NT2/D1 (cell line): ENCODE measurements at regions not wholly inside any gene's neighbourhood (a gene's known extent, or its start where the extent isn't known, plus 50 kb on each side); places are given as distances from the start of the nearest gene placed in this dataset.
A peak's percentile ranks its signal among the peaks of the same experiment; 100 is the strongest.

Experiments used
- DNase-seq: peaks from one replicate; pipeline ENCODE4 v3.0.0-alpha.2; 2011; ENCODE audit warnings: low read depth, low spot score
- H3K27me3 ChIP-seq: 2 replicates; pipeline ENCODE4 v1.6.0; 2011; ENCODE audit warnings: mild to moderate bottlenecking; ENCODE audit not compliant: insufficient read length, insufficient read depth
- H3K36me3 ChIP-seq: 2 replicates; pipeline ENCODE4 v1.6.1; 2011; ENCODE audit warnings: mild to moderate bottlenecking, low read length, mixed read lengths; ENCODE audit not compliant: insufficient read depth, insufficient read length
- H3K4me1 ChIP-seq: 2 replicates; pipeline ENCODE4 v1.5.1; 2011; ENCODE audit not compliant: insufficient read depth, insufficient read length
- H3K4me3 ChIP-seq: 2 replicates; pipeline ENCODE4 v1.5.1; 2011; ENCODE audit warnings: low read depth; ENCODE audit not compliant: insufficient read length
- H3K9ac ChIP-seq: 2 replicates; pipeline ENCODE4 v1.6.0; 2011; ENCODE audit warnings: low read depth; ENCODE audit not compliant: insufficient read length
- H3K9me3 ChIP-seq: 2 replicates; pipeline ENCODE4 v1.5.1; 2011; ENCODE audit warnings: mild to moderate bottlenecking, low read length; ENCODE audit not compliant: insufficient read depth
- SUZ12 ChIP-seq: IDR thresholded peaks from 2 replicates; pipeline ENCODE4 v1.6.1; 2011; ENCODE audit not compliant: insufficient read length, insufficient read depth; ENCODE audit errors: extremely low read depth
- YY1 ChIP-seq: IDR thresholded peaks from 2 replicates; pipeline ENCODE4 v1.6.1; 2011; ENCODE audit not compliant: insufficient read length, insufficient read depth
- ZNF274 ChIP-seq: IDR thresholded peaks from 2 replicates; pipeline ENCODE4 v1.6.1; 2011; ENCODE audit warnings: mild to moderate bottlenecking, low read depth, low read length

DNA sequence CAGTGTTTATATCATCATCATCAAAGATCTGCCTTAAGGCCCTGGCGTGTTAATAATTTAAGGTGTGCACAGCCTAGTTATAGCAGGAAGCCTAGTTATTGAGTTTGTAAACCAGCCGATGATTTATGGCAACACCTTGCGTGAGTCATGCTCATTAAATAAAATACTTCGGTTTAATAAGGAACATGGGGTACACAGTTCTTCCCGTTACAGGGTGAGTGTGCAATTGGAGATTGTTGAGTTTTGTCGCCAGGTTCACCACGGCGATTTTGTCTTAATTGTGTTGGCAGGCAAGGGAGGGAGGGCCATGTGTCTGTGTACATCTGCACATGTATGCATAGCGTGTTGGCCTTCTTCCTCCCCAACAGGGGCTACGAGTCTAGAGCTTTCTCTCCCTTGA, 104.0 kb downstream of the TFAP2A start:
- no peaks in the 10 kb centered on the region for H3K27me3 ChIP-seq
- DNase-seq, result no peak
- no peak overlapping the region for H3K4me3 ChIP-seq
- H3K4me1 ChIP-seq, result peaks cover 4% of the 10 kb centered on the region
- H3K9ac ChIP-seq, result no peak overlapping the region
- no peaks in the 10 kb centered on the region for H3K9me3 ChIP-seq
- TF ChIP-seq ZNF274 (no peak), SUZ12 (no peak), YY1 (no peak)
- H3K36me3 ChIP-seq, result no peaks in the 10 kb centered on the region

DNA sequence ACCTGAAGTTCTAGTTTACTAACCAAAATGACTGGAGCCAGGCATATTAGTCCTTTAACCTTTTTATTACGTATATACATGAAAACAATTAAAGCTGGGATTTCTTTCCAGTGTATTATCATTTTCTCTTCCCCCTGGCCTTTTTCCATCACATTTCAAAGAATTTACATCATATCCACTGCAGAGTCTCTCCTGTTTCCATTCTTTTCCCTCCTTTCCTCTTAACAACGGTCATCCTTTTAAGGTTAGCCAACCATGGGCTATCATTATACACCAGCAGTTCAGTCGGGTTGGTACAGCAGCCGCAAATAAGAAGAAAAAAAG, 104.6 kb downstream of the TFAP2A start:
- H3K9ac ChIP-seq, result no peak overlapping the region
- H3K9me3 ChIP-seq, result no peaks in the 10 kb centered on the region
- H3K4me3 ChIP-seq, result no peak overlapping the region
- no peak for DNase-seq
- no peaks in the 10 kb centered on the region for H3K27me3 ChIP-seq
- H3K4me1 ChIP-seq, result peaks cover 8% of the 10 kb centered on the region
- TF ChIP-seq ZNF274, result no peak
- H3K36me3 ChIP-seq, result no peaks in the 10 kb centered on the region

DNA sequence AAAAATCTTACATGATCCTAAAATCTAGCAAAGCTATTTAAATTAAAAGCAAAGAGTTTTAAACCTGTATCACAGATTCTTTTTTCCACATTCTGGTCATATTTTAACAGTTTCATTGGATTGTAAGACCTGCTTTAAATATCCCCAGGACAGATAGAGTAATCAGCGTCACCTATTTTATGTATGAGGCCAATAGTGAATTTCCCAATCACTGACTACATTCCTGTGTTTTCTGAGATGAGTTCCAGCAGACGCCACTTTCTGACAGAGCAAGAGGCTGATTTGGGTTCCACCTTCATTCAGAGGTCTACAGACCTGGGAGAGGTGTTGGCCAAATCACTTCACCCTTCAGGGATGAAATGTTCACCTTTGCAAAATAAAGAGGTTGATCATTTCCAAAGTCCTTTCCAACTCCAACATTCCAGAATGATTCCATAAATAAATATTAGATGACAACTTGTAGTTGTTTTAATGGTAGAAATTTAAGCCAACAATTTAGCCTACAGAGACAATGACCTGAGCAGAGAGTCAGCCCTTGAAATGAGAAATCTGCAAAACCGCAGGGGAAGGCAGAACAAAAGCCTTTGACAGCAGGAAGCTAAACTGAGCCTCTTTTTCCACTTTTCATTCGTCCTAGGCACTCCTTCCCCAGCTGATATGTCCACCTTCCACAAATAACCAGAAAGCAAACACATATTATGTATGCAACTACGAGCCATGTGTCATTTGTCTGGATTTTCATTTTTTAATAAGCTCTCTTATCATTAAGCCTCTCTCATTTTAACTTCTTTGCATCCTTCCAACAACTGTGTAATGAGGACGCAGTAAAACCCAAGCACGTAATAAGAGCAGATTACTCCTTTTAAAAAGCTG, 105.2 kb downstream of the TFAP2A start:
- TF ChIP-seq YY1 (no peak), SUZ12 (no peak), ZNF274 (no peak)
- Histone ChIP-seq H3K9ac (no peak overlapping the region), H3K9me3 (no peaks in the 10 kb centered on the region), H3K4me3 (no peak overlapping the region), H3K36me3 (no peaks in the 10 kb centered on the region), H3K4me1 (peaks cover 8% of the 10 kb centered on the region), H3K27me3 (no peaks in the 10 kb centered on the region)
- DNase-seq, result no peak

DNA sequence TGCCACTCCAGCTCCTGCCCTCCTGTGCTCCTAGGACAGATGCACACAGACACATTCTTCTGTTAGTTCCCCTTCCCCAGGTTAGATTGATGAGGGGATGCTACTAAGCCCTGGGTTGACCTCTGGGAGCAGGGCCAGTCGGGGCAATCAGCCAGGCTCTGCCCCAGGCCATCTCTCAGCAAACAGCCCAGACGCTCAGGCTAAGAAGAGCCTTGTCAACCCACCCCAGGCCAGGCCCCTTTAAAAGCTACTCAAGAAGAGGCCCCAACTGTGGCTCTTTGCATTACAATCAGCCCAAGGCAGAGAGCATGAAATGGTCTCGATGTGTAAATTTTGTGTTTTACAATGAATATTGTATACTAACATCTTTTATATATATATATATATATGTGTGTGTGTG, 107.4 kb downstream of the TFAP2A start:
- H3K4me3 ChIP-seq, result no peak overlapping the region

DNA sequence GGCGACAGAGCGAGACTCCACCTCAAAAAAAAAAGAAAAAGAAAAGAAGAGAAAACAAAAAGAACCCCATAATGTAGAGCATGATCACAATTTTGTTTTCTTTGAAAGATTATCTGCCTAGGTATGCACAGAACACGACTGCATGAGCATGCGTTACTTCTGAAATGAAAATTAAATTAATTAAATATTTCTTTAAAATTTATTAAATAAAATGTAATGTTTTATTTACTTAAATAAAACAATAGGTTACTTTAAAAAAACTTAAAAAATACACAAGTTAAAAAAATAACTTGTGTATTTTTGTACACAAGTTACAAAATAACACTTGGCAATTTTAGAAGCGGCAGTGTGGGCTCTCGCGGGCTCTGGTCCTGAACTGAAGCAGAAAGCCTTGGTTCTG, 107.8 kb downstream of the TFAP2A start:
- TF ChIP-seq SUZ12 (no peak), ZNF274 (no peak), YY1 (no peak)
- Histone ChIP-seq H3K4me1 (peaks cover 5% of the 10 kb centered on the region), H3K27me3 (no peaks in the 10 kb centered on the region), H3K4me3 (no peak overlapping the region), H3K9me3 (no peaks in the 10 kb centered on the region), H3K9ac (no peak overlapping the region), H3K36me3 (no peaks in the 10 kb centered on the region)
- DNase-seq, result no peak

More for the DNA sequence above, 107.4 kb downstream of the TFAP2A start:
- Histone ChIP-seq H3K36me3 (no peaks in the 10 kb centered on the region), H3K4me1 (peaks cover 5% of the 10 kb centered on the region), H3K9ac (no peak overlapping the region), H3K9me3 (no peaks in the 10 kb centered on the region), H3K27me3 (no peaks in the 10 kb centered on the region)
- peak; percentile 52 for DNase-seq
- TF ChIP-seq YY1, result no peak
- no peak for TF ChIP-seq SUZ12
- no peak for TF ChIP-seq ZNF274

DNA sequence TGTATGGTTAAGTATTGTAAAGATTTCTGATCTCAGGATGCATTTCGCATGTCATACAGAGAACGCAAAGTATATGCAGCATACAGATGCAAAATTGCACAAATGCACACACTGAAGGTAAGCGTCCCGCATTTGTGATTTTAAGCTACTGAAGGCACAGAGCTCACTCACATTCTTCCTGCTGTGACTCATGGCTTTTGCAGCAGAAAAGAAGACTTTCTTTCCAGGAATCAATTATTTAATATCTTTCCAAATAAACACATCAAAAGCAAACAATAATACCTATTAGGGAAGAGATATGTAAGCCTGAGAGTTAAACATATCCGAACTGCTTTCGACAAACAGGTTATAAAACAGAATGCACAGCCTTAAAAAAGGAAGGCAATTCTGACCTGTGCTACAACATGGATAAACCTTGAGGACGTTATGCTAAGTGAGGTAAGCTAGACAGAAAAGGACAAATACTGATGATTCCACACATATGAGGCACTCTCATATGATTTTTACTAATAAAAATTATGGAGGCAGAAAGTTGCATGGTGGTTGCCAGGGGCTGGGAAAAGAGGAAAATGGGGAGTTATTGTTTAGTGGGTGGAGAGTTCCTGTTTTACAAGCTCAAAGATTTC, 109.0 kb downstream of the TFAP2A start:
- TF ChIP-seq YY1 (no peak), ZNF274 (no peak), SUZ12 (no peak)

DNA sequence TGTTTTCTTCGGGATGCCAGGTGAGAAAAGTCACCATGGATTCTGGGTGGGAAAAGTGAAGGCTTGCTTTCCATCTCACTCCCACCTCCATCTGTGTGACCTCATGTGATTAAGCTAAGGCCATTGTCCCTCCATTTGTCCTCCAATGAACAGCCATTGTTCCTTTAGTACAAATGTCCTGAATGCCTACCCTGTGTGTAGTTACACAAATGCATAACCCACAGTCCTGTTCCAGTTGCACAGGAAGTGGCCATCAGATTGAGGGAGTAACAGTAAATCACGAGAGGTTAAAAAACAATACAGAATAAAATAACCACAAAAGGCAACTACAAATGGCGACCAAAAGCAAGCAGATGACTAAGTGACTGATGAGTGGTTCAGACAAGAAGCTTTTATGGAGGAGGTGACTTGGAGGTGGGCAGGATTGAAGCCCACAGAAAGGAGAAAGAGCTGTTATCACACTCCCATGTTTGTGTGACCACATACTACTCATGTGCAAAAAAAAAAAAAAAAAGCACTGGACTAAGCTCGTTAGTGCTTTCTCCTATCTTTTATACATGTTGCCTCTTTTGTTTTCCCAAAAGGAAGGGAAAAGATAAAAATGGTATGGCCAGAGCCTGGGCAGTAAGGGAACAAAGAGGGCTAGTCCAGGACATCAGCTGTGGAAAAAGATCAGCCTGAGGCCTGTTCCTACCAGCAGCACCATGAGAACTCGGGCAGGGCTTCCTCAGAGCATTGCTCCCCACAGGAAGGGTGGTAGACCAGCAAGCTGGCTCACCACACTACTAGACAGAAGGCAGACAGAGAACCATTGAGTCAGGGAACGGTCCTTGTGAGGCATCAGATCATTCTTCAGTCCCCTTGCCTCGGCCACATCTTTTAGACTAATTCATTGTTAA, 111.0 kb downstream of the TFAP2A start:
- DNase-seq, result no peak
- Histone ChIP-seq H3K4me3 (no peak overlapping the region), H3K36me3 (no peaks in the 10 kb centered on the region), H3K9me3 (no peaks in the 10 kb centered on the region), H3K4me1 (peaks cover 5% of the 10 kb centered on the region), H3K27me3 (no peaks in the 10 kb centered on the region), H3K9ac (no peak overlapping the region)
- TF ChIP-seq SUZ12 (no peak), ZNF274 (no peak), YY1 (no peak)

More for the DNA sequence above, 109.0 kb downstream of the TFAP2A start:
- DNase-seq, result no peak
- Histone ChIP-seq H3K4me1 (peaks cover 5% of the 10 kb centered on the region), H3K9me3 (no peaks in the 10 kb centered on the region), H3K27me3 (no peaks in the 10 kb centered on the region), H3K36me3 (no peaks in the 10 kb centered on the region), H3K4me3 (no peak overlapping the region), H3K9ac (no peak overlapping the region)
